ENCODE measurements at regions not wholly inside any gene's neighbourhood (a gene's known extent, or its start where the extent isn't known, plus 50 kb on each side); places are given as distances from the start of the nearest gene placed in this dataset.
A peak's percentile ranks its signal among the peaks of the same experiment; 100 is the strongest.
"Not testable (repeated sequence)": the region's sequence is repeated elsewhere in the genome, so short reads cannot be mapped to it uniquely, and the experiment has no call there.

- no peak for DNase-seq (ENCODE audit: unreplicated experiment)
- ChIA-PET POLR2A (interaction anchor here (0.6 to 12.7 kb wide), 30 partner anchors 8 to 278 kb away, joined by 3 to 188 read pairs (median 6); partner anchors contain the start of gene ETS2), CTCF (interaction anchor here (0.7 kb wide), 1 partner anchor 147 kb away, joined by 3 read pairs; no protein-coding TSS in a partner anchor)
- Mint-ChIP-seq H3K4me3 (ENCODE audit: unreplicated experiment) (no peak overlapping the region), H3K9me3 (ENCODE audit: unreplicated experiment) (peaks cover 14% of the 10 kb centered on the region), H3K27me3 (ENCODE audit: insufficient read depth, unreplicated experiment) (no peaks in the 10 kb centered on the region), H3K36me3 (ENCODE audit: insufficient read depth, unreplicated experiment) (no peaks in the 10 kb centered on the region), H3K27ac (ENCODE audit: low read depth, unreplicated experiment) (peak overlapping the region; percentile 99), H3K4me1 (ENCODE audit: insufficient read depth, unreplicated experiment) (peaks cover 60% of the 10 kb centered on the region)
- no peak for TF ChIP-seq CTCF (IDR thresholded peaks at IDR 0.05; ENCODE audit: unreplicated experiment)
- intact Hi-C loops (cut with micrococcal nuclease) = no loop called here
- no TSS peak for BruUV-seq (replicated peaks)
Measured at GRCh38 chr21:38902608-38903445, 97.1 kb downstream of the ETS2 start.

- H3K27me3 Mint-ChIP-seq (ENCODE audit: insufficient read depth, unreplicated experiment) = no peaks in the 10 kb centered on the region
- H3K27ac Mint-ChIP-seq (ENCODE audit: low read depth, unreplicated experiment) = no peak overlapping the region
- ChIA-PET CTCF (no interaction called here), POLR2A (no interaction called here)
- no peaks in the 10 kb centered on the region for H3K36me3 Mint-ChIP-seq (ENCODE audit: insufficient read depth, unreplicated experiment)
- H3K4me1 Mint-ChIP-seq (ENCODE audit: insufficient read depth, unreplicated experiment) = peaks cover 54% of the 10 kb centered on the region
- intact Hi-C loops (cut with micrococcal nuclease) = no loop called here
- H3K4me3 Mint-ChIP-seq (ENCODE audit: unreplicated experiment) = no peak overlapping the region
- no peak for TF ChIP-seq CTCF (IDR thresholded peaks at IDR 0.05; ENCODE audit: unreplicated experiment)
- no TSS peak for BruUV-seq (replicated peaks)
- no peak for DNase-seq (ENCODE audit: unreplicated experiment)
- H3K9me3 Mint-ChIP-seq (ENCODE audit: unreplicated experiment) = peaks cover 14% of the 10 kb centered on the region
Measured at GRCh38 chr21:38900499-38900898, 94.8 kb downstream of the ETS2 start.

GRCh38 chr21:38899985-38900384 is 94.3 kb downstream of the ETS2 start:
- H3K27ac Mint-ChIP-seq (ENCODE audit: low read depth, unreplicated experiment); DNase-seq (ENCODE audit: unreplicated experiment); H3K27me3 Mint-ChIP-seq (ENCODE audit: insufficient read depth, unreplicated experiment); H3K4me3 Mint-ChIP-seq (ENCODE audit: unreplicated experiment); BruUV-seq (replicated peaks); intact Hi-C loops (cut with micrococcal nuclease); H3K36me3 Mint-ChIP-seq (ENCODE audit: insufficient read depth, unreplicated experiment): not testable (repeated sequence)
- ChIA-PET POLR2A (interaction anchor here (0.7 to 2.1 kb wide), 4 partner anchors 8 to 75 kb away, joined by 3 to 7 read pairs (median 3); no protein-coding TSS in a partner anchor), CTCF (interaction anchor here (0.9 kb wide), 1 partner anchor 26 kb away, joined by 3 read pairs; no protein-coding TSS in a partner anchor)
- H3K4me1 Mint-ChIP-seq (ENCODE audit: insufficient read depth, unreplicated experiment) = peaks cover 50% of the 10 kb centered on the region
- H3K9me3 Mint-ChIP-seq (ENCODE audit: unreplicated experiment) = peaks cover 10% of the 10 kb centered on the region

- H3K36me3 Mint-ChIP-seq (ENCODE audit: insufficient read depth, unreplicated experiment) = no peaks in the 10 kb centered on the region
- H3K4me1 Mint-ChIP-seq (ENCODE audit: insufficient read depth, unreplicated experiment) = peaks cover 45% of the 10 kb centered on the region
- intact Hi-C loops (cut with micrococcal nuclease) = no loop called here
- H3K9me3 Mint-ChIP-seq (ENCODE audit: unreplicated experiment) = peaks cover 8% of the 10 kb centered on the region
- no TSS peak for BruUV-seq (replicated peaks)
- no peak for DNase-seq (ENCODE audit: unreplicated experiment)
- TF ChIP-seq CTCF (IDR thresholded peaks at IDR 0.05; ENCODE audit: unreplicated experiment) = no peak
- no peak overlapping the region for H3K4me3 Mint-ChIP-seq (ENCODE audit: unreplicated experiment)
- H3K27ac Mint-ChIP-seq (ENCODE audit: low read depth, unreplicated experiment) = peak overlapping the region; percentile 71
- ChIA-PET POLR2A (interaction anchor here (0.6 to 2.1 kb wide), 6 partner anchors 9 to 237 kb away, joined by 3 to 7 read pairs (median 3); no protein-coding TSS in a partner anchor), CTCF (interaction anchor here (0.9 kb wide), 1 partner anchor 25 kb away, joined by 3 read pairs; no protein-coding TSS in a partner anchor)
- H3K27me3 Mint-ChIP-seq (ENCODE audit: insufficient read depth, unreplicated experiment) = no peaks in the 10 kb centered on the region
Measured at GRCh38 chr21:38899277-38899947, 93.7 kb downstream of the ETS2 start.
